Heart left ventricle (tissue), 16 donors: ENCODE measurements at regions not wholly inside any gene's neighbourhood (a gene's known extent, or its start where the extent isn't known, plus 50 kb on each side); places are given as distances from the start of the nearest gene placed in this dataset.

Source experiments
- ATAC-seq, 4 donors: fragments of 200-7000 bp; cut with Tn5 transposase; one replicate each; pipeline ENCODE4 v1.9.1; 2020 to 2022; ENCODE audit warnings: moderate library complexity in 4 of 4, mild to moderate bottlenecking in 3 of 4, moderate number of reproducible peaks in 1 of 4
- DNase-seq, 5 donors: peaks; one replicate each; pipeline ENCODE4 v3.0.0-alpha.2; 2020
- H3K27ac ChIP-seq, 12 donors: fragments of 200-600 bp; sonication (generic) in 4 of 12; one replicate each; pipeline versions ENCODE4 v1.5.0 to v1.8.0; 2016 to 2022; ENCODE audit warnings: mild to moderate bottlenecking in 2 of 12
- H3K27me3 ChIP-seq, 9 donors: fragments of 200-600 bp; sonication (generic) in 2 of 9; one replicate each; pipeline versions ENCODE4 v1.5.1 to v1.8.0; 2016 to 2022; ENCODE audit warnings: mild to moderate bottlenecking in 3 of 9
- H3K36me3 ChIP-seq, 9 donors: fragments of 200-600 bp; sonication (generic) in 2 of 9; one replicate each; pipeline versions ENCODE4 v1.5.0 to v1.8.0; 2018 to 2022; ENCODE audit warnings: mild to moderate bottlenecking in 2 of 9
- H3K4me1 ChIP-seq, 12 donors: fragments of 200-600 bp; sonication (generic) in 4 of 12; one replicate each; pipeline versions ENCODE4 v1.5.0 to v1.8.0; 2016 to 2022; ENCODE audit warnings: mild to moderate bottlenecking in 3 of 12
- H3K4me3 ChIP-seq, 12 donors: fragments of 200-600 bp; sonication (generic) in 4 of 12; one replicate each; pipeline versions ENCODE4 v1.5.0 to v1.8.0; 2017 to 2022; ENCODE audit warnings: mild to moderate bottlenecking in 9 of 12, moderate library complexity in 4 of 12
- H3K9me3 ChIP-seq, 12 donors: fragments of 200-600 bp; sonication (generic) in 4 of 12; one replicate each; pipeline versions ENCODE4 v1.5.0 to v1.8.0; 2016 to 2022; ENCODE audit warnings: mild to moderate bottlenecking in 1 of 12
- CTCF ChIP-seq, 12 donors: fragments of 200-600 bp; sonication (generic) in 4 of 12; IDR thresholded peaks; one replicate each; pipeline versions ENCODE4 v1.5.0 to v1.8.0; 2018 to 2022; ENCODE audit warnings: antibody characterized with exemption in 12 of 12, mild to moderate bottlenecking in 5 of 12
- POLR2A ChIP-seq, 2 donors: fragments of 450-650 bp; IDR thresholded peaks; one replicate each; pipeline ENCODE4 v1.6.1; 2017; ENCODE audit warnings: antibody characterized with exemption in 2 of 2, mild to moderate bottlenecking in 2 of 2, moderate library complexity in 2 of 2
- WGBS, 4 donors: extraction: QIAGEN DNeasy Blood & Tissue Kit in 2 of 4; methylation state at CpG; one replicate each; pipeline versions ENCODE4 v1.1.5 to v1.1.7; 2013 to 2018; 5-methylcytosine and 5-hydroxymethylcytosine counted together
- intact Hi-C, 10 donors: fragments of 100-400 bp; cut with DNase I; formaldehyde crosslinking; loops; one replicate each; pipeline versions ENCODE4 v1.11.1 to v1.14.2; 2022
- donor health status: ischemic (EF 13 %, LVEDD 7.1; RV severe dilation, severe dysfunction).
- donor health status: healthy with polysubstance abuse.
- donor health status: DM: no; HTN: yes; CAD: no.
- donor health status: DM: no; HTN: no; CAD: no.
- donor health status: ischemic (EF 25% LVEDD 6.9; RV normal size, moderate dysfunction).
- donor health status: ischemic (EF 25% LVEDD 5.7; RV mildly dilated, moderate dysfunction).
- donor health status: healthy.
- donor health status: DM: yes; HTN: yes; CAD: no.
- donor health status: ischemic (EF 35%, LVEDD 5.7; RV mildly dilated, moderate dysfunction).
- donor health status: nonischemic (EF 11% LVEDD 7.7; RV severe dilation, severe dysfunction).
- donor health status: DM: yes; HTN: yes; CAD: no.
- donor health status: PGD.
- donor health status: ischemic (EF 29% LVEDD 5.4; RV normal size, mild dysfunction).
- donor health status: nonischemic (EF 23%, LVEDD 6.1; RV moderate dilation, normal function).

GRCh38 chr2:9110346-9110884 lies 96.2 kb upstream of the ASAP2 start:
- intact Hi-C loops = no loop called here
- no peak overlapping the region for H3K4me3 ChIP-seq
- H3K27ac ChIP-seq = no peak overlapping the region
- no peak for DNase-seq
- TF ChIP-seq POLR2A (IDR thresholded peaks at IDR 0.05) (no peak), CTCF (IDR thresholded peaks at IDR 0.05) (no peak)
- no peaks in the 10 kb centered on the region for H3K9me3 ChIP-seq
- no peaks in the 10 kb centered on the region for H3K27me3 ChIP-seq
- no peaks in the 10 kb centered on the region for H3K36me3 ChIP-seq
- no peak for ATAC-seq
- WGBS, 4 donors = 77 to 94% (median 91%) methylated on average over 4 to 6 of the region's 6 CpGs
- peaks cover 0 to 26% (median 7%) of the 10 kb centered on the region in 12 donors for H3K4me1 ChIP-seq

GRCh38 chr2:9109871-9110270 lies 96.7 kb upstream of the ASAP2 start:
- no peak for TF ChIP-seq CTCF (IDR thresholded peaks at IDR 0.05)
- no peak for TF ChIP-seq POLR2A (IDR thresholded peaks at IDR 0.05)
- WGBS, 4 donors = 89 to 99% (median 96%) methylated on average over 11 of the region's 11 CpGs
- DNase-seq (no peak), ATAC-seq (no peak)
- Histone ChIP-seq H3K4me3 (no peak overlapping the region), H3K9me3 (no peaks in the 10 kb centered on the region), H3K4me1 (peaks cover 0 to 26% (median 7%) of the 10 kb centered on the region in 12 donors), H3K36me3 (no peaks in the 10 kb centered on the region), H3K27ac (no peak overlapping the region), H3K27me3 (no peaks in the 10 kb centered on the region)
- intact Hi-C loops = loop anchor here in 1 of 10 donors (10.0 kb wide), 1 partner anchor 235 kb away; no protein-coding TSS in a partner anchor

- H3K27ac ChIP-seq = no peak overlapping the region
- no peak for DNase-seq
- TF ChIP-seq POLR2A (IDR thresholded peaks at IDR 0.05) (no peak), CTCF (IDR thresholded peaks at IDR 0.05) (no peak)
- no peak for ATAC-seq
- H3K9me3 ChIP-seq = no peaks in the 10 kb centered on the region
- intact Hi-C loops = loop anchor here in 1 of 10 donors (10.0 kb wide), 1 partner anchor 234 kb away; no protein-coding TSS in a partner anchor
- no peak overlapping the region for H3K4me3 ChIP-seq
- peaks cover 0 to 26% (median 7%) of the 10 kb centered on the region in 12 donors for H3K4me1 ChIP-seq
- no peaks in the 10 kb centered on the region for H3K36me3 ChIP-seq
- no peaks in the 10 kb centered on the region for H3K27me3 ChIP-seq
- 55 to 80% (median 70%) methylated on average over 10 to 11 of the region's 11 CpGs for WGBS, 4 donors
These were observed 98.2 kb upstream of the ASAP2 start for GRCh38 chr2:9108210-9108967.

GRCh38 chr2:9107168-9108025 lies 99.2 kb upstream of the ASAP2 start:
- no peaks in the 10 kb centered on the region for H3K36me3 ChIP-seq
- DNase-seq = no peak
- no peak overlapping the region for H3K27ac ChIP-seq
- TF ChIP-seq CTCF (IDR thresholded peaks at IDR 0.05) = no peak
- TF ChIP-seq POLR2A (IDR thresholded peaks at IDR 0.05) = no peak
- intact Hi-C loops = loop anchor here in 1 of 10 donors (10.0 kb wide), 1 partner anchor 233 kb away; no protein-coding TSS in a partner anchor
- H3K4me3 ChIP-seq = no peak overlapping the region
- no peak for ATAC-seq
- H3K27me3 ChIP-seq = no peaks in the 10 kb centered on the region
- H3K9me3 ChIP-seq = no peaks in the 10 kb centered on the region
- WGBS, 4 donors = 67 to 78% (median 76%) methylated on average over 16 of the region's 16 CpGs
- H3K4me1 ChIP-seq = peaks cover 0 to 26% (median 7%) of the 10 kb centered on the region in 12 donors
